HCT116 (cell line): ENCODE measurements at regions not wholly inside any gene's neighbourhood (a gene's known extent, or its start where the extent isn't known, plus 50 kb on each side); places are given as distances from the start of the nearest gene placed in this dataset.

ENCODE experiments used
- ATAC-seq: fragments of 200-7000 bp; cut with Tn5 transposase; 2 replicates; pipeline ENCODE4 v1.9.1; 2020; ENCODE audit warnings: mild to moderate bottlenecking, moderate library complexity
- BruUV-seq: library from RNA; stranded (reverse); fragments of 400-500 nt; replicated peaks from 2 replicates; lab custom pipeline; 2021; lab: Mats Ljungman, UMichigan
- CTCF ChIA-PET: fragments of 300-600 bp; sonication (Branson Sonifier 250); formaldehyde crosslinking; loops from one replicate; lab custom pipeline; 2021; ENCODE audit warnings: antibody characterized with exemption; lab: Charles Lee
- POLR2A ChIA-PET: fragments of 300-600, 350-600 bp; sonication (Branson Sonifier 250); formaldehyde crosslinking; loops from one replicate; lab custom pipeline; 2021; ENCODE audit warnings: antibody characterized with exemption; lab: Charles Lee
- RAD21 ChIA-PET, 2 experiments: fragments of 300-600 bp; sonication (Branson Sonifier 250); formaldehyde crosslinking; loops; one replicate each; lab custom pipeline; 2023; ENCODE audit warnings: low total read pairs in 2 of 2; ENCODE audit not compliant: uncharacterized antibody in 2 of 2, unreplicated experiment in 2 of 2, low non-redundant PET in 1 of 2; lab: Charles Lee
- DNase-seq: peaks from one replicate; pipeline ENCODE4 v3.0.0-alpha.2; 2010; ENCODE audit warnings: low read depth, low spot score
- H2AFZ ChIP-seq: fragments of 200-600 bp; shearing (Covaris generic), sonication (generic); 2 replicates; pipeline ENCODE4 v1.6.1; 2017; ENCODE audit warnings: low read depth, mixed run types, mixed read lengths, antibody characterized with exemption, low read length; ENCODE audit not compliant: poor library complexity, severe bottlenecking
- H3K27ac ChIP-seq: 2 replicates; pipeline ENCODE4 v1.5.1; 2012; ENCODE audit warnings: low read depth, low read length
- H3K27me3 ChIP-seq: fragments of 200-600 bp; sonication (generic); 2 replicates; pipeline ENCODE4 v1.6.1; 2016; ENCODE audit warnings: mixed run types, low read length, mixed read lengths; ENCODE audit not compliant: insufficient read depth
- H3K36me3 ChIP-seq, 2 experiments: fragments of 200-500 bp in 1 of 2; fragments of 200-600 bp in 1 of 2; sonication (Bioruptor generic) in 1 of 2; sonication (generic) in 1 of 2; 2 replicates each; pipeline versions ENCODE4 v1.5.1 to v1.6.1; 2014 to 2016; ENCODE audit warnings: low read length in 2 of 2, inconsistent platforms in 1 of 2, mixed read lengths in 1 of 2, mixed run types in 1 of 2; ENCODE audit not compliant: insufficient read depth in 2 of 2, control insufficient read depth in 1 of 2
- H3K4me1 ChIP-seq, 2 experiments: fragments of 200-600 bp in 1 of 2; sonication (generic) in 1 of 2; 2 replicates each; pipeline versions ENCODE4 v1.5.1 to v1.6.1; 2012 to 2017; ENCODE audit warnings: low read length in 2 of 2, inconsistent platforms in 1 of 2, mild to moderate bottlenecking in 1 of 2, mixed read lengths in 1 of 2, mixed run types in 1 of 2, moderate library complexity in 1 of 2; ENCODE audit not compliant: insufficient read depth in 2 of 2, control insufficient read depth in 1 of 2
- H3K4me2 ChIP-seq: fragments of 200-600 bp; sonication (generic); 2 replicates; pipeline ENCODE4 v1.6.1; 2017; ENCODE audit warnings: mixed run types, low read length, mixed read lengths
- H3K4me3 ChIP-seq, 2 experiments: fragments of 200-600 bp in 1 of 2; sonication (generic) in 1 of 2; replicated peaks in 1 of 2; 2 replicates each; pipeline ENCODE4 v1.5.1; 2011 to 2016; ENCODE audit warnings: low read length in 2 of 2, control low read depth in 1 of 2, low read depth in 1 of 2, mild to moderate bottlenecking in 1 of 2, mixed read lengths in 1 of 2, mixed run types in 1 of 2
- H3K79me2 ChIP-seq: fragments of 200-600 bp; sonication (generic); 2 replicates; pipeline ENCODE4 v1.6.1; 2017; ENCODE audit warnings: mild to moderate bottlenecking, mixed run types, low read length, moderate library complexity, mixed read lengths; ENCODE audit not compliant: insufficient read depth
- H3K9ac ChIP-seq: fragments of 200-600 bp; sonication (generic); 2 replicates; pipeline ENCODE4 v1.6.1; 2016; ENCODE audit warnings: low read length, mixed read lengths
- H3K9me2 ChIP-seq: fragments of 200-600 bp; sonication (generic), shearing (Covaris generic); 2 replicates; pipeline ENCODE4 v1.6.1; 2017; ENCODE audit warnings: mixed run types, mild to moderate bottlenecking, moderate library complexity; ENCODE audit not compliant: insufficient read depth
- H3K9me3 ChIP-seq, 2 experiments: fragments of 200-500 bp in 1 of 2; fragments of 200-600 bp in 1 of 2; sonication (Bioruptor generic) in 1 of 2; sonication (generic) in 1 of 2; 2 replicates each; pipeline ENCODE4 v1.6.1; 2014 to 2017; ENCODE audit warnings: low read length in 2 of 2, mixed read lengths in 2 of 2, inconsistent platforms in 1 of 2, low read depth in 1 of 2, mild to moderate bottlenecking in 1 of 2, mixed run types in 1 of 2, moderate library complexity in 1 of 2; ENCODE audit not compliant: control insufficient read depth in 1 of 2, insufficient read depth in 1 of 2
- H4K20me1 ChIP-seq: fragments of 200-600 bp; sonication (generic), shearing (Covaris generic); 2 replicates; pipeline ENCODE4 v1.6.1; 2017; ENCODE audit warnings: mixed run types, mild to moderate bottlenecking, moderate library complexity; ENCODE audit not compliant: insufficient read depth
- CBX3 ChIP-seq: IDR thresholded peaks from 2 replicates; pipeline ENCODE4 v1.6.1; 2012; ENCODE audit warnings: low read depth
- CEBPB ChIP-seq: IDR thresholded peaks from 2 replicates; pipeline ENCODE4 v1.6.1; 2012; ENCODE audit warnings: low read depth
- EGR1 ChIP-seq: IDR thresholded peaks from 2 replicates; pipeline ENCODE4 v1.6.1; 2012; ENCODE audit warnings: low read depth
- EZH2 ChIP-seq: fragments of 200-600 bp; sonication (generic); IDR thresholded peaks from 2 replicates; pipeline ENCODE4 v1.6.1; 2017; ENCODE audit warnings: antibody characterized with exemption, mixed run types
- EZH2phosphoT487 ChIP-seq: fragments of 200-600 bp; IDR thresholded peaks from 2 replicates; pipeline ENCODE4 v1.6.1; 2018; ENCODE audit warnings: antibody characterized with exemption, borderline replicate concordance
- FOSL1 ChIP-seq: IDR thresholded peaks from 2 replicates; pipeline ENCODE4 v1.6.1; 2012; ENCODE audit warnings: low read depth
- SIN3A ChIP-seq: IDR thresholded peaks from 2 replicates; pipeline ENCODE4 v1.6.1; 2012; ENCODE audit warnings: low read depth
- SP1 ChIP-seq: IDR thresholded peaks from 2 replicates; pipeline ENCODE4 v1.6.1; 2012; ENCODE audit warnings: low read depth
- TCF7L2 ChIP-seq: IDR thresholded peaks from 2 replicates; pipeline ENCODE4 v1.7.0; 2011; ENCODE audit warnings: borderline replicate concordance, inconsistent platforms; ENCODE audit not compliant: insufficient read depth, insufficient read length; ENCODE audit errors: extremely low read depth
- ZNF274 ChIP-seq: fragments of 200-500 bp; sonication (Bioruptor generic); IDR thresholded peaks from 2 replicates; pipeline ENCODE4 v1.6.1; 2014; ENCODE audit warnings: mild to moderate bottlenecking, low read depth, low read length, inconsistent platforms
- intact Hi-C: fragments of 100-400 bp; cut with micrococcal nuclease; formaldehyde crosslinking; loops from 2 replicates; pipeline ENCODE4 v1.10.0; 2022
- TF ChIP-seq, protein P1 (sequence below): IDR thresholded peaks from 2 replicates; pipeline ENCODE4 v1.6.1; 2012
- TF ChIP-seq, protein P2 (sequence below): IDR thresholded peaks from 2 replicates; pipeline ENCODE4 v1.6.1; 2012
- TF ChIP-seq, protein P3 (sequence below), 3 experiments: fragments of 200-600 bp in 1 of 3; sonication (generic) in 1 of 3; IDR thresholded peaks in 2 of 3; conservative IDR thresholded peaks in 1 of 3; 2 replicates each; pipeline ENCODE4 v1.5.1; 2012 to 2017; ENCODE audit warnings: low read depth in 2 of 3, low read length in 2 of 3, antibody characterized with exemption in 1 of 3, borderline replicate concordance in 1 of 3, control low read depth in 1 of 3, mild to moderate bottlenecking in 1 of 3, mixed read lengths in 1 of 3, mixed run types in 1 of 3, moderate library complexity in 1 of 3; ENCODE audit not compliant: insufficient read depth in 1 of 3

DNA sequence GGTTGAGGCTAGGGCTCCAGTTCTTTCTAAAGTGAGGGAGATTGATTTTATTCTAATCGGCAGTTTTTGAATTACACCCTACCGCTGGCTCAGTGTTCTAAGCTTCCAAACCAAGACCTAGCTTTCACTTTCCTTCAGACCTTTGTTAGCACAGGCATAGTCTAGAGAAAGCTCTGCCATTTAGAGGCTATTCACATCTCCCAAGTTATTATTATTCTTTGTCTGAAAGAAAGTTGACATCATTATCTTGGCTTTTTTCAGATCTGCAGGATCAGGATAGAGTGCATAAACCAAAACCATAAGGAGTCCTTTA is 276.8 kb downstream of the ASXL3 start:
- Histone ChIP-seq H3K4me1 (no peaks in the 10 kb centered on the region), H3K9me3 (peaks cover 15 to 25% of the 10 kb centered on the region in 2 experiments; a peak in 3 of 4 replicates)
- POLR2A ChIA-PET, result no interaction called here
- no TSS peak for BruUV-seq
- no peak for ATAC-seq
- TF ChIP-seq ZNF274 (no peak), CEBPB (no peak), EGR1 (no peak), EZH2phosphoT487 (no peak), TCF7L2 (no peak), EZH2 (no peak), CBX3 (no peak), SP1 (no peak), FOSL1 (no peak), SIN3A (no peak)
- TF ChIP-seq, protein P1, sequence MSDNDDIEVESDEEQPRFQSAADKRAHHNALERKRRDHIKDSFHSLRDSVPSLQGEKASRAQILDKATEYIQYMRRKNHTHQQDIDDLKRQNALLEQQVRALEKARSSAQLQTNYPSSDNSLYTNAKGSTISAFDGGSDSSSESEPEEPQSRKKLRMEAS, result no peak
- TF ChIP-seq, protein P2, sequence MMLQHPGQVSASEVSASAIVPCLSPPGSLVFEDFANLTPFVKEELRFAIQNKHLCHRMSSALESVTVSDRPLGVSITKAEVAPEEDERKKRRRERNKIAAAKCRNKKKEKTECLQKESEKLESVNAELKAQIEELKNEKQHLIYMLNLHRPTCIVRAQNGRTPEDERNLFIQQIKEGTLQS, result no peak
- TF ChIP-seq, protein P3, sequence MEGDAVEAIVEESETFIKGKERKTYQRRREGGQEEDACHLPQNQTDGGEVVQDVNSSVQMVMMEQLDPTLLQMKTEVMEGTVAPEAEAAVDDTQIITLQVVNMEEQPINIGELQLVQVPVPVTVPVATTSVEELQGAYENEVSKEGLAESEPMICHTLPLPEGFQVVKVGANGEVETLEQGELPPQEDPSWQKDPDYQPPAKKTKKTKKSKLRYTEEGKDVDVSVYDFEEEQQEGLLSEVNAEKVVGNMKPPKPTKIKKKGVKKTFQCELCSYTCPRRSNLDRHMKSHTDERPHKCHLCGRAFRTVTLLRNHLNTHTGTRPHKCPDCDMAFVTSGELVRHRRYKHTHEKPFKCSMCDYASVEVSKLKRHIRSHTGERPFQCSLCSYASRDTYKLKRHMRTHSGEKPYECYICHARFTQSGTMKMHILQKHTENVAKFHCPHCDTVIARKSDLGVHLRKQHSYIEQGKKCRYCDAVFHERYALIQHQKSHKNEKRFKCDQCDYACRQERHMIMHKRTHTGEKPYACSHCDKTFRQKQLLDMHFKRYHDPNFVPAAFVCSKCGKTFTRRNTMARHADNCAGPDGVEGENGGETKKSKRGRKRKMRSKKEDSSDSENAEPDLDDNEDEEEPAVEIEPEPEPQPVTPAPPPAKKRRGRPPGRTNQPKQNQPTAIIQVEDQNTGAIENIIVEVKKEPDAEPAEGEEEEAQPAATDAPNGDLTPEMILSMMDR (IDR thresholded peaks at IDR 0.05 in 2 of 3, conservative IDR thresholded peaks at IDR 0.05 in 1 of 3; ENCODE audit: borderline replicate concordance in 1 of 3, insufficient read depth in 1 of 3, low read depth in 2 of 3, low read length in 2 of 3), result no peak
- TF ChIP-seq, all 23 proteins: peak for 0
- Histone ChIP-seq H3K27ac (no peak overlapping the region), H3K9ac (no peak overlapping the region), H4K20me1 (no peaks in the 10 kb centered on the region), H3K4me3 (no peak overlapping the region), H3K79me2 (no peaks in the 10 kb centered on the region), H2AFZ (no peak overlapping the region), H3K4me2 (no peak overlapping the region), H3K27me3 (no peaks in the 10 kb centered on the region), H3K9me2 (no peaks in the 10 kb centered on the region), H3K36me3 (no peaks in the 10 kb centered on the region)
- CTCF ChIA-PET, result no interaction called here
- intact Hi-C loops, result no loop called here
- DNase-seq, result no peak
- RAD21 ChIA-PET, result no interaction called here
